ENCODE measurements at regions not wholly inside any gene's neighbourhood (a gene's known extent, or its start where the extent isn't known, plus 50 kb on each side); places are given as distances from the start of the nearest gene placed in this dataset.

DNA sequence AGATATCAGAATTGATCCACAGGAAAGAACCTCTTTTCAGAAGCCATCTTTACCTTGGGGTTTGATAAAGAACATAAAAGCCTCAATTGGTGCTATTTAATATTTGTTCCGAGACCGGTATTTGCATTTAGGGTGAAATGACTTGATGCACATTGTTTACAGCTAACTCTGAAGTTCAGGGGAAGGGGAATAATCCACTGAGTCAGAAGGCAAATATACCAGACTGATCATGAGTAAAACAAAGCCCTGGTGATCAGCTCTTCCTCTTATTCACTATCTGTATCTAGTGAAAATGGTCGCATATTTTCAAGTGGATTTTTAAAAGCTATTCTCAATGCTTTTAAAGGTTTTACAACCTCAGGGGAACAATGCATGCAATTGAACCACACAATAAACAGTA is 53.0 kb upstream of the ATP8B1 start:
- WGBS, 2 donors, result 87 to 93% methylated on average over 3 of the region's 3 CpGs
- H3K27ac ChIP-seq, result no peak overlapping the region
- TF ChIP-seq, protein P1, sequence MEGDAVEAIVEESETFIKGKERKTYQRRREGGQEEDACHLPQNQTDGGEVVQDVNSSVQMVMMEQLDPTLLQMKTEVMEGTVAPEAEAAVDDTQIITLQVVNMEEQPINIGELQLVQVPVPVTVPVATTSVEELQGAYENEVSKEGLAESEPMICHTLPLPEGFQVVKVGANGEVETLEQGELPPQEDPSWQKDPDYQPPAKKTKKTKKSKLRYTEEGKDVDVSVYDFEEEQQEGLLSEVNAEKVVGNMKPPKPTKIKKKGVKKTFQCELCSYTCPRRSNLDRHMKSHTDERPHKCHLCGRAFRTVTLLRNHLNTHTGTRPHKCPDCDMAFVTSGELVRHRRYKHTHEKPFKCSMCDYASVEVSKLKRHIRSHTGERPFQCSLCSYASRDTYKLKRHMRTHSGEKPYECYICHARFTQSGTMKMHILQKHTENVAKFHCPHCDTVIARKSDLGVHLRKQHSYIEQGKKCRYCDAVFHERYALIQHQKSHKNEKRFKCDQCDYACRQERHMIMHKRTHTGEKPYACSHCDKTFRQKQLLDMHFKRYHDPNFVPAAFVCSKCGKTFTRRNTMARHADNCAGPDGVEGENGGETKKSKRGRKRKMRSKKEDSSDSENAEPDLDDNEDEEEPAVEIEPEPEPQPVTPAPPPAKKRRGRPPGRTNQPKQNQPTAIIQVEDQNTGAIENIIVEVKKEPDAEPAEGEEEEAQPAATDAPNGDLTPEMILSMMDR (IDR thresholded peaks at IDR 0.05), result no peak
- intact Hi-C loops (cut with DNase I), result no loop called here
- no peak for DNase-seq
- H3K4me1 ChIP-seq, result no peaks in the 10 kb centered on the region
- no peaks in the 10 kb centered on the region for H3K36me3 ChIP-seq
- no peak for ATAC-seq
- no peak overlapping the region for H3K4me3 ChIP-seq
- peaks cover 0 to 4% (median 0%) of the 10 kb centered on the region in 11 donors for H3K9me3 ChIP-seq
- no peaks in the 10 kb centered on the region for H3K27me3 ChIP-seq

DNA sequence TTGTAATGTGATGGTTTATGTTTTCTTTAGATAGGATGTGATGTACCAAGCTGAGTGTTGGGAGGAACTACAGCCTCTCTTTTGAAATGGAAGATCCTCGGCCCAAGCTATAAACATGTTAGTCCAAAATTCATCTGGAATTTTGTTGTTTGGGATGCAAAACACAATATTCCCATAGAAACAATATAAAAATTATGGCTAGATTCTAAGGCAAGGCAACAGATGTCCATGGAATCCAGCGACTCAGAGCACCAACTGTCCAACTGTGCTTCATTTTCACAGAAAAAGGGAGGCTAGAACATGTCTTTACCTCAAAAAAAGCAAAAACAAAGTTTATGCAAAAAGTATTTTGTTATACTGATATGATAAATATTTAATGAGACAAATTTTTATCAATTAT is 52.4 kb upstream of the ATP8B1 start:
- Histone ChIP-seq H3K27ac (no peak overlapping the region), H3K36me3 (no peaks in the 10 kb centered on the region), H3K9me3 (peaks cover 0 to 4% (median 0%) of the 10 kb centered on the region in 11 donors), H3K27me3 (no peaks in the 10 kb centered on the region), H3K4me1 (no peaks in the 10 kb centered on the region), H3K4me3 (no peak overlapping the region)
- ATAC-seq (no peak), DNase-seq (no peak)
- WGBS, 2 donors, result 85 to 93% methylated on average over 2 of the region's 2 CpGs
- intact Hi-C loops (cut with DNase I), result no loop called here
- TF ChIP-seq, protein P1 (IDR thresholded peaks at IDR 0.05), result no peak

DNA sequence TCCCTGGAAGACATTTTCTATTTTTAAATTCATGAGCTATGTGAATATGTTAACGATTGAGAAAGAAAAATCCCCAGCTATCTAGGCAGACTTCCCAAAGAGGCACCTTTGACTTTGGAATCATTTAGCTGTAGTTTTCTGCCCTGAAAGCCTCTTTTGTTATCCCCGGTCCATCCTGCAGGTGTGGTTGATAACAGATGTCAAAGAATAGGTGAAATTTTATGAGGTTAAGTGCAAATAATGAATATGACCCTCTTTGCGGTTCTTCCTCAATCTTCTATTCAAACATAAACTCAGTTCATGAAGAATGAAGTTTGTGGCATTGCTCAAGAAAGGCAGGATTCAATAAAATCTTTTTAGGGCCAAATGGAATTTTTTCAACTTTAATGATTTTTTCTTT is 51.6 kb upstream of the ATP8B1 start:
- Histone ChIP-seq H3K36me3 (no peaks in the 10 kb centered on the region), H3K4me1 (no peaks in the 10 kb centered on the region), H3K27me3 (no peaks in the 10 kb centered on the region), H3K4me3 (no peak overlapping the region), H3K9me3 (peaks cover 0 to 9% (median 0%) of the 10 kb centered on the region in 11 donors), H3K27ac (no peak overlapping the region)
- intact Hi-C loops (cut with DNase I), result no loop called here
- TF ChIP-seq, protein P1 (IDR thresholded peaks at IDR 0.05), result no peak
- ATAC-seq (no peak), DNase-seq (no peak)
- WGBS, 2 donors, result 59 to 65% methylated on average over 3 of the region's 3 CpGs

DNA sequence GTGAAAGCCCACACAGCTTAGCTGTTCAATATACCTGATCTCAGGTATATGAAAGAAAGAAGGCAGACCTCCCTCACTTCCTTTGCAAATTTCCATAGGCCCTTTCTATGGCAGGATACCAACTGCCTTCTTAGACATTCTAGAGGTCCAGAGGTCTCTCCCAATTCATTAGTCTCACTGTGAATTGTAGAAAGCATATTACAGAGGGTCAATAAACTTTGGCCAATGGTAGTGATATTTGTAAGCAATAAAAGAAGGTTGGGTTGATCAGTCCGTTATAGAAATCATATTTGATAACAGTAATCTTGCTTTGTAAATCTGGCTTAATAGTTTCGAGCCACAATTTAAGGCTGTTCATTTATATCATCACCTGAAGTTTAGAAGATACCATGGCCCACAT is 50.7 kb upstream of the ATP8B1 start:
- Histone ChIP-seq H3K27me3 (no peaks in the 10 kb centered on the region), H3K4me1 (no peaks in the 10 kb centered on the region), H3K36me3 (no peaks in the 10 kb centered on the region), H3K4me3 (no peak overlapping the region), H3K9me3 (peaks cover 0 to 5% (median 0%) of the 10 kb centered on the region in 11 donors), H3K27ac (no peak overlapping the region)
- no peak for ATAC-seq
- intact Hi-C loops (cut with DNase I), result no loop called here
- TF ChIP-seq, protein P1 (IDR thresholded peaks at IDR 0.05), result no peak
- WGBS, 2 donors, result 92 to 100% methylated on average over 2 of the region's 2 CpGs
- DNase-seq, result no peak

All from heart right ventricle (tissue), 16 donors.